ENCODE measurements at regions not wholly inside any gene's neighbourhood (a gene's known extent, or its start where the extent isn't known, plus 50 kb on each side); places are given as distances from the start of the nearest gene placed in this dataset.
A peak's percentile ranks its signal among the peaks of the same experiment; 100 is the strongest.

GRCh38 chr13:80590551-80590950, 249.6 kb upstream of the SPRY2 start:
- TF ChIP-seq, protein P1, sequence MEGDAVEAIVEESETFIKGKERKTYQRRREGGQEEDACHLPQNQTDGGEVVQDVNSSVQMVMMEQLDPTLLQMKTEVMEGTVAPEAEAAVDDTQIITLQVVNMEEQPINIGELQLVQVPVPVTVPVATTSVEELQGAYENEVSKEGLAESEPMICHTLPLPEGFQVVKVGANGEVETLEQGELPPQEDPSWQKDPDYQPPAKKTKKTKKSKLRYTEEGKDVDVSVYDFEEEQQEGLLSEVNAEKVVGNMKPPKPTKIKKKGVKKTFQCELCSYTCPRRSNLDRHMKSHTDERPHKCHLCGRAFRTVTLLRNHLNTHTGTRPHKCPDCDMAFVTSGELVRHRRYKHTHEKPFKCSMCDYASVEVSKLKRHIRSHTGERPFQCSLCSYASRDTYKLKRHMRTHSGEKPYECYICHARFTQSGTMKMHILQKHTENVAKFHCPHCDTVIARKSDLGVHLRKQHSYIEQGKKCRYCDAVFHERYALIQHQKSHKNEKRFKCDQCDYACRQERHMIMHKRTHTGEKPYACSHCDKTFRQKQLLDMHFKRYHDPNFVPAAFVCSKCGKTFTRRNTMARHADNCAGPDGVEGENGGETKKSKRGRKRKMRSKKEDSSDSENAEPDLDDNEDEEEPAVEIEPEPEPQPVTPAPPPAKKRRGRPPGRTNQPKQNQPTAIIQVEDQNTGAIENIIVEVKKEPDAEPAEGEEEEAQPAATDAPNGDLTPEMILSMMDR (IDR thresholded peaks at IDR 0.05; ENCODE audit: unreplicated experiment), result no peak
- no peak overlapping the region for H3K4me3 Mint-ChIP-seq (ENCODE audit: unreplicated experiment)
- CTCF ChIA-PET, result no interaction called here
- H3K27ac Mint-ChIP-seq (ENCODE audit: low read depth, unreplicated experiment), result no peak overlapping the region
- H3K4me1 Mint-ChIP-seq (ENCODE audit: insufficient read depth, unreplicated experiment), result no peaks in the 10 kb centered on the region
- intact Hi-C loops (cut with micrococcal nuclease), result no loop called here
- no peaks in the 10 kb centered on the region for H3K27me3 Mint-ChIP-seq (ENCODE audit: insufficient read depth, unreplicated experiment)
- POLR2A ChIA-PET, result no interaction called here
- no peaks in the 10 kb centered on the region for H3K9me3 Mint-ChIP-seq (ENCODE audit: unreplicated experiment)
- BruUV-seq (replicated peaks), result no TSS peak
- no peak for DNase-seq (ENCODE audit: unreplicated experiment)
- H3K36me3 Mint-ChIP-seq (ENCODE audit: insufficient read depth, unreplicated experiment), result no peaks in the 10 kb centered on the region

DNA sequence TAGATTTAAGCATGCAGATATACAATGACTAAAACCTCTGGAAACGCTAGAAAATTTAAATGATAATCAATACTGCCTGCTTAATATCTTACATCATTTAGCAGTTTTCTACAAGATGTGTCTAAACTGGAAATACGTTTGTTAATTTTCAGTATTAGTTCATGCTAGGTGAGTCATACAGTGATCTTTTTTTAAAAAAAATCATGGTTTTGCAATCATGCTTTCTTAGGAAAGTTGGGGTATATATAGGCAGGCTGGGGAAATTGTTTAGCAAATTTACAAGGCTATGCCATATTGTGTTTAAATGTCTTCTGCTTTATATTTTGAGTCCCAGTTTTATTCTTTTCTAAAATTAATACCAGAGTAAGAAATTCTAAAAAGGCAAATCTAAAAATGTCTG, 245.4 kb upstream of the SPRY2 start:
- ChIA-PET CTCF (no interaction called here), POLR2A (interaction anchor here (0.7 kb wide), 1 partner anchor 337 kb away, joined by 4 read pairs; no protein-coding TSS in a partner anchor)
- Mint-ChIP-seq H3K27ac (ENCODE audit: low read depth, unreplicated experiment) (no peak overlapping the region), H3K9me3 (ENCODE audit: unreplicated experiment) (no peaks in the 10 kb centered on the region), H3K4me3 (ENCODE audit: unreplicated experiment) (no peak overlapping the region), H3K4me1 (ENCODE audit: insufficient read depth, unreplicated experiment) (no peaks in the 10 kb centered on the region), H3K27me3 (ENCODE audit: insufficient read depth, unreplicated experiment) (no peaks in the 10 kb centered on the region), H3K36me3 (ENCODE audit: insufficient read depth, unreplicated experiment) (no peaks in the 10 kb centered on the region)
- TF ChIP-seq, protein P1 (IDR thresholded peaks at IDR 0.05; ENCODE audit: unreplicated experiment), result no peak
- BruUV-seq (replicated peaks), result no TSS peak
- peak; percentile 31 for DNase-seq (ENCODE audit: unreplicated experiment)
- intact Hi-C loops (cut with micrococcal nuclease), result no loop called here

GRCh38 chr13:80585531-80585930, 244.6 kb upstream of the SPRY2 start:
- Mint-ChIP-seq H3K4me3 (ENCODE audit: unreplicated experiment) (no peak overlapping the region), H3K36me3 (ENCODE audit: insufficient read depth, unreplicated experiment) (no peaks in the 10 kb centered on the region), H3K27ac (ENCODE audit: low read depth, unreplicated experiment) (no peak overlapping the region), H3K27me3 (ENCODE audit: insufficient read depth, unreplicated experiment) (no peaks in the 10 kb centered on the region), H3K4me1 (ENCODE audit: insufficient read depth, unreplicated experiment) (no peaks in the 10 kb centered on the region), H3K9me3 (ENCODE audit: unreplicated experiment) (peaks cover 7% of the 10 kb centered on the region)
- intact Hi-C loops (cut with micrococcal nuclease), result no loop called here
- no TSS peak for BruUV-seq (replicated peaks)
- TF ChIP-seq, protein P1 (IDR thresholded peaks at IDR 0.05; ENCODE audit: unreplicated experiment), result no peak
- ChIA-PET POLR2A (interaction anchor here (0.7 kb wide), 1 partner anchor 338 kb away, joined by 4 read pairs; no protein-coding TSS in a partner anchor), CTCF (interaction anchor here (0.7 kb wide), 1 partner anchor 137 kb away, joined by 3 read pairs; no protein-coding TSS in a partner anchor)
- no peak for DNase-seq (ENCODE audit: unreplicated experiment)

DNA sequence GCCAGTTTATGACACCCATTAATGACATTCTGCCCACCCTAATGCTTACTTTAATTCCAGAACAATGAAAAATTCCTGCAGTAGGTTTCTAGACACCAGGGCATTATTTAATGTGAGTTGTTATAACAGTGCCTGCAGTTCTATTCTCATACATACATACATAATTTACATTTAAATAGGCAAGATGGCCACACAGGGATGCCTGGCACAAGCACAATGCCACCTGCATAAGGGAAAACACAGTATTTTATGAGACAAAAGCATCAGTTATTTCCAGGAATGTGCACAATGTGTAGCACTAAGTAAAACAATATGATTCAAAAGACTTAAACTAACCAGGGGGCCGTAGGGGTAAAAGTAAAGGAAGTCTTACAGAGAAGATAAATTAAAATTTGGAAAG, 243.9 kb upstream of the SPRY2 start:
- H3K9me3 Mint-ChIP-seq (ENCODE audit: unreplicated experiment), result peaks cover 10% of the 10 kb centered on the region
- no peaks in the 10 kb centered on the region for H3K36me3 Mint-ChIP-seq (ENCODE audit: insufficient read depth, unreplicated experiment)
- ChIA-PET CTCF (no interaction called here), POLR2A (no interaction called here)
- DNase-seq (ENCODE audit: unreplicated experiment), result no peak
- H3K4me1 Mint-ChIP-seq (ENCODE audit: insufficient read depth, unreplicated experiment), result no peaks in the 10 kb centered on the region
- no TSS peak for BruUV-seq (replicated peaks)
- no peaks in the 10 kb centered on the region for H3K27me3 Mint-ChIP-seq (ENCODE audit: insufficient read depth, unreplicated experiment)
- intact Hi-C loops (cut with micrococcal nuclease), result no loop called here
- H3K27ac Mint-ChIP-seq (ENCODE audit: low read depth, unreplicated experiment), result no peak overlapping the region
- H3K4me3 Mint-ChIP-seq (ENCODE audit: unreplicated experiment), result no peak overlapping the region
- TF ChIP-seq, protein P1 (IDR thresholded peaks at IDR 0.05; ENCODE audit: unreplicated experiment), result no peak
